HepG2 (cell line): ENCODE measurements at regions not wholly inside any gene's neighbourhood (a gene's known extent, or its start where the extent isn't known, plus 50 kb on each side); places are given as distances from the start of the nearest gene placed in this dataset.

Experiments used
- ATAC-seq: fragments of 200-7000 bp; cut with Tn5 transposase; 3 replicates; pipeline ENCODE4 v1.9.1; 2020; ENCODE audit warnings: mild to moderate bottlenecking, moderate library complexity
- BruUV-seq: library from RNA; stranded (reverse); fragments of 400-500 nt; replicated peaks from 2 replicates; lab custom pipeline; 2021; lab: Mats Ljungman, UMichigan
- CTCF ChIA-PET: fragments of 300-600 bp; formaldehyde crosslinking; extraction: SDS; loops from one replicate; lab custom pipeline; 2021; ENCODE audit warnings: low total read pairs, inconsistent platforms, low intra/inter-chr PET ratio; lab: Yijun Ruan, JAX
- POLR2A ChIA-PET: fragments of 350-600 bp; sonication (Branson Sonifier 250); formaldehyde crosslinking; loops from one replicate; lab custom pipeline; 2020; ENCODE audit warnings: antibody characterized with exemption, inconsistent platforms; lab: Yijun Ruan, JAX
- DNase-seq: peaks from one replicate; pipeline ENCODE4 v3.0.0-alpha.2; 2015; ENCODE audit warnings: low spot score
- FAIRE-seq: peaks from 3 replicates; lab custom pipeline; 2011; peaks lifted over from hg19 to GRCh38; lab: Jason Lieb, UNC
- H2AFZ ChIP-seq: one replicate; pipeline ENCODE4 v1.6.1; 2011; ENCODE audit warnings: low read length, inconsistent platforms
- H3K27ac ChIP-seq: fragments of 300-600 bp; 3 replicates; pipeline ENCODE4 v1.8.0; 2011; ENCODE audit warnings: mixed run types, mild to moderate bottlenecking, mixed read lengths, low read length, inconsistent platforms; ENCODE audit not compliant: insufficient read depth; ENCODE audit errors: extremely low read length
- H3K27me3 ChIP-seq, 2 experiments: fragments of 200-600 bp in 1 of 2; 2 replicates in 1 of 2; 3 replicates in 1 of 2; pipeline versions ENCODE4 v1.6.0 to v1.8.0; 2011; ENCODE audit warnings: low read length in 2 of 2, mild to moderate bottlenecking in 2 of 2, moderate library complexity in 2 of 2, inconsistent platforms in 1 of 2; ENCODE audit not compliant: insufficient read depth in 2 of 2, control insufficient read depth in 1 of 2
- H3K36me3 ChIP-seq, 2 experiments: fragments of 200-600 bp in 1 of 2; replicated peaks in 1 of 2; 2 replicates in 1 of 2; 3 replicates in 1 of 2; pipeline versions ENCODE4 v1.5.1 to v1.8.0; 2011; ENCODE audit warnings: low read length in 2 of 2, inconsistent platforms in 1 of 2; ENCODE audit not compliant: insufficient read depth in 2 of 2, control insufficient read depth in 1 of 2
- H3K4me1 ChIP-seq: 2 replicates; pipeline ENCODE4 v1.5.1; 2012; ENCODE audit warnings: low read length, inconsistent platforms; ENCODE audit not compliant: insufficient read depth
- H3K4me2 ChIP-seq: 2 replicates; pipeline ENCODE4 v1.6.0; 2011; ENCODE audit warnings: low read depth, low read length, inconsistent platforms
- H3K4me3 ChIP-seq, 3 experiments: fragments of 200-600 bp in 1 of 3; sonication (generic), shearing (Covaris generic) in 1 of 3; replicated peaks in 1 of 3; 2 replicates each; pipeline ENCODE4 v1.5.1; 2011 to 2016; ENCODE audit warnings: low read length in 3 of 3, inconsistent platforms in 2 of 3, low read depth in 2 of 3, mild to moderate bottlenecking in 2 of 3, control low read depth in 1 of 3, mixed read lengths in 1 of 3; ENCODE audit not compliant: insufficient read depth in 1 of 3
- H3K79me2 ChIP-seq: one replicate; pipeline ENCODE4 v1.6.1; 2011; ENCODE audit warnings: low read length, inconsistent platforms; ENCODE audit not compliant: insufficient read depth
- H3K9ac ChIP-seq: 2 replicates; pipeline ENCODE4 v1.6.0; 2011; ENCODE audit warnings: mild to moderate bottlenecking, low read depth, low read length, inconsistent platforms; ENCODE audit not compliant: insufficient read depth
- H3K9me3 ChIP-seq: 2 replicates; pipeline ENCODE4 v1.5.1; 2012; ENCODE audit warnings: mild to moderate bottlenecking, low read length
- H4K20me1 ChIP-seq: 2 replicates; pipeline ENCODE4 v1.6.0; 2011; ENCODE audit warnings: inconsistent platforms, mild to moderate bottlenecking, low read length, moderate library complexity; ENCODE audit not compliant: insufficient read depth
- FOXC1 ChIP-seq: sonication (generic); formaldehyde crosslinking; IDR thresholded peaks from 2 replicates; pipeline ENCODE4 v1.8.0; 2022; ENCODE audit warnings: mild to moderate bottlenecking, missing genetic modification reagents, borderline replicate concordance
- RNF2 ChIP-seq: fragments of 450-650 bp; conservative IDR thresholded peaks from 2 replicates; pipeline ENCODE4 v1.6.1; 2016; ENCODE audit warnings: low read depth
- ZNF225 ChIP-seq: sonication (generic); formaldehyde crosslinking; IDR thresholded peaks from 2 replicates; pipeline ENCODE4 v1.4.0; 2020; ENCODE audit warnings: mild to moderate bottlenecking, missing genetic modification reagents
- ZNF720 ChIP-seq: sonication (generic); formaldehyde crosslinking; IDR thresholded peaks from 2 replicates; pipeline ENCODE4 v1.4.0; 2020; ENCODE audit warnings: missing genetic modification reagents
- ZNF761 ChIP-seq: sonication (generic); formaldehyde crosslinking; conservative IDR thresholded peaks from 2 replicates; pipeline ENCODE4 v1.4.0; 2020; ENCODE audit warnings: mild to moderate bottlenecking, missing genetic modification reagents
- WGBS: methylation state at CpG from one replicate; pipeline ENCODE4 v1.1.6; 2017; ENCODE audit warnings: low lambda C conversion rate; 5-methylcytosine and 5-hydroxymethylcytosine counted together
- in situ Hi-C: cut with HindIII; loops from 2 replicates; pipeline ENCODE4 v1.10.0; 2017; ENCODE audit warnings: low pct_unique_long_range_greater_than_20kb; ENCODE audit not compliant: extremely low pct_ligation_motif_present
- intact Hi-C: fragments of 100-400 bp; cut with micrococcal nuclease; formaldehyde crosslinking; loops from one replicate; pipeline ENCODE4 v1.10.0; 2022; ENCODE audit not compliant: unreplicated experiment
- TF ChIP-seq, protein P1 (sequence below): conservative IDR thresholded peaks from 2 replicates; pipeline ENCODE4 v1.6.1; 2018; ENCODE audit warnings: missing genetic modification reagents
- TF ChIP-seq, protein P2 (sequence below): sonication (generic); formaldehyde crosslinking; IDR thresholded peaks from 2 replicates; pipeline ENCODE4 v1.8.0; 2022; ENCODE audit warnings: low read depth, missing genetic modification reagents
- TF ChIP-seq, protein P3 (sequence below): sonication (generic); formaldehyde crosslinking; IDR thresholded peaks from 2 replicates; pipeline ENCODE4 v1.8.1; 2023; ENCODE audit warnings: mild to moderate bottlenecking, missing genetic modification reagents, borderline replicate concordance

DNA sequence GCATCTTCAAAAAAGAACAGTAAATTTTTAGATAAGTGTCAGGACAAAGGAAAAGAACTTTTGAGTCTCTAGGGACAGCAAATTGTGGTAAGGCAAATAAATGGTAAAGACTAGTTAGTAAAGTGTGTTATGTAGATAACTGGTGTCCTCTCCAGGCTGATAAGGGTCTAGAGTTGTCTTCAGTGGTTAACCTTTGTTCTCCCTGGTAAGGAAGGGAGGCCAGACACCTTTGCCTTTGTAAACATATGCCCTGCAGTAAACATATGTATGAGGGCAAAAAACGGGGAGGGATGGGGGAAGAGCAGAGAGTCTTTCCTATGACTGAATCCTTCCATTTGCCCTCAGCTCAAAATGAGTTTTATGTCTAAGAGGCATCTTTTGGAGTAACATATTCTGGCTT, 384.6 kb downstream of the HNRNPD start:
- Histone ChIP-seq H3K9me3 (no peaks in the 10 kb centered on the region), H2AFZ (no peak overlapping the region), H3K9ac (no peak overlapping the region), H3K27me3 (no peaks in the 10 kb centered on the region; a peak in 1 of 5 replicates), H3K36me3 (no peaks in the 10 kb centered on the region), H3K4me1 (no peaks in the 10 kb centered on the region; the same call in 1 of the 2 replicates), H3K79me2 (no peaks in the 10 kb centered on the region), H3K27ac (no peak overlapping the region), H3K4me2 (no peak overlapping the region), H4K20me1 (no peaks in the 10 kb centered on the region), H3K4me3 (no peak overlapping the region)
- no TSS peak for BruUV-seq
- DNase-seq (no peak), FAIRE-seq (no peak), ATAC-seq (no peak)
- TF ChIP-seq, protein P1, sequence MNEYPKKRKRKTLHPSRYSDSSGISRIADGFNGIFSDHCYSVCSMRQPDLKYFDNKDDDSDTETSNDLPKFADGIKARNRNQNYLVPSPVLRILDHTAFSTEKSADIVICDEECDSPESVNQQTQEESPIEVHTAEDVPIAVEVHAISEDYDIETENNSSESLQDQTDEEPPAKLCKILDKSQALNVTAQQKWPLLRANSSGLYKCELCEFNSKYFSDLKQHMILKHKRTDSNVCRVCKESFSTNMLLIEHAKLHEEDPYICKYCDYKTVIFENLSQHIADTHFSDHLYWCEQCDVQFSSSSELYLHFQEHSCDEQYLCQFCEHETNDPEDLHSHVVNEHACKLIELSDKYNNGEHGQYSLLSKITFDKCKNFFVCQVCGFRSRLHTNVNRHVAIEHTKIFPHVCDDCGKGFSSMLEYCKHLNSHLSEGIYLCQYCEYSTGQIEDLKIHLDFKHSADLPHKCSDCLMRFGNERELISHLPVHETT (CRISPR knock-in tag), result no peak
- TF ChIP-seq RNF2 (no peak), ZNF720 (CRISPR knock-in tag) (no peak), ZNF225 (CRISPR knock-in tag) (no peak), FOXC1 (CRISPR knock-in tag) (no peak), ZNF761 (CRISPR knock-in tag) (no peak)
- TF ChIP-seq, protein P2, sequence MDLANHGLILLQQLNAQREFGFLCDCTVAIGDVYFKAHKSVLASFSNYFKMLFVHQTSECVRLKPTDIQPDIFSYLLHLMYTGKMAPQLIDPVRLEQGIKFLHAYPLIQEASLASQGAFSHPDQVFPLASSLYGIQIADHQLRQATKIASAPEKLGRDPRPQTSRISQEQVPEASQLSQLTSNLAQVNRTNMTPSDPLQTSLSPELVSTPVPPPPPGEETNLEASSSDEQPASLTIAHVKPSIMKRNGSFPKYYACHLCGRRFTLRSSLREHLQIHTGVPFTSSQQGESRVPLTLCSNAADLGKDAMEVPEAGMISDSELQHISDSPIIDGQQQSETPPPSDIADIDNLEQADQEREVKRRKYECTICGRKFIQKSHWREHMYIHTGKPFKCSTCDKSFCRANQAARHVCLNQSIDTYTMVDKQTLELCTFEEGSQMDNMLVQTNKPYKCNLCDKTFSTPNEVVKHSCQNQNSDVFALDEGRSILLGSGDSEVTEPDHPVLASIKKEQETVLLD (CRISPR knock-in tag), result no peak
- TF ChIP-seq, protein P3, sequence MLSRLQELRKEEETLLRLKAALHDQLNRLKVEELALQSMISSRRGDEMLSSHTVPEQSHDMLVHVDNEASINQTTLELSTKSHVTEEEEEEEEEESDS (CRISPR knock-in tag), result no peak
- intact Hi-C loops, result no loop called here
- ChIA-PET POLR2A (no interaction called here), CTCF (no interaction called here)
- 4% methylated on average over 1 of the region's 1 CpG for WGBS
- in situ Hi-C loops, result no loop called here
